GM20000 (cell line): ENCODE measurements at regions not wholly inside any gene's neighbourhood (a gene's known extent, or its start where the extent isn't known, plus 50 kb on each side); places are given as distances from the start of the nearest gene placed in this dataset.

Experiments used
- DNase-seq: peaks from one replicate; pipeline ENCODE4 v3.0.0; 2012; ENCODE audit warnings: low spot score
- TF ChIP-seq, protein P1 (sequence below): IDR thresholded peaks from 2 replicates; pipeline ENCODE4 v1.5.1; 2012; ENCODE audit warnings: mild to moderate bottlenecking, control low read depth; ENCODE audit errors: extremely low read depth, missing control alignments

DNA sequence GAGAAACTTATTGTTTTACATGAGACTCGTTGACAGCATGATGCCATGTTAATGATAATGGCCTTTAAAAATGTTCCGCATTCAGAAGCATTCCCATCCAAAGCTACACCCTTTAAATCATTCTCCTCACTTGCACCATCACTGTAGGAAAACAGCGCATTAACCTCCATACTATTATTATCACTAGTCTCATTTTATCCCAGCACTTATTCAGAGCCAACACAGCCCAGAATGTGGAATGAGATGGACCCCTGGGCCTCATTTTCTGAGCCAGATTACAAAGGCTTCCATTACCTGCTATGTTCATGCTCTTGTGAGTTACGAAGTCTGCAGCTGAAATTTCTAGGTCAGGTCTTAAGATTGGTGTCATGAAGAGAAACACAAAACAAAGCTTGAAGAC, 159.4 kb downstream of the HS3ST3A1 start:
- no peak for DNase-seq
- TF ChIP-seq, protein P1, sequence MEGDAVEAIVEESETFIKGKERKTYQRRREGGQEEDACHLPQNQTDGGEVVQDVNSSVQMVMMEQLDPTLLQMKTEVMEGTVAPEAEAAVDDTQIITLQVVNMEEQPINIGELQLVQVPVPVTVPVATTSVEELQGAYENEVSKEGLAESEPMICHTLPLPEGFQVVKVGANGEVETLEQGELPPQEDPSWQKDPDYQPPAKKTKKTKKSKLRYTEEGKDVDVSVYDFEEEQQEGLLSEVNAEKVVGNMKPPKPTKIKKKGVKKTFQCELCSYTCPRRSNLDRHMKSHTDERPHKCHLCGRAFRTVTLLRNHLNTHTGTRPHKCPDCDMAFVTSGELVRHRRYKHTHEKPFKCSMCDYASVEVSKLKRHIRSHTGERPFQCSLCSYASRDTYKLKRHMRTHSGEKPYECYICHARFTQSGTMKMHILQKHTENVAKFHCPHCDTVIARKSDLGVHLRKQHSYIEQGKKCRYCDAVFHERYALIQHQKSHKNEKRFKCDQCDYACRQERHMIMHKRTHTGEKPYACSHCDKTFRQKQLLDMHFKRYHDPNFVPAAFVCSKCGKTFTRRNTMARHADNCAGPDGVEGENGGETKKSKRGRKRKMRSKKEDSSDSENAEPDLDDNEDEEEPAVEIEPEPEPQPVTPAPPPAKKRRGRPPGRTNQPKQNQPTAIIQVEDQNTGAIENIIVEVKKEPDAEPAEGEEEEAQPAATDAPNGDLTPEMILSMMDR, result no peak

DNA sequence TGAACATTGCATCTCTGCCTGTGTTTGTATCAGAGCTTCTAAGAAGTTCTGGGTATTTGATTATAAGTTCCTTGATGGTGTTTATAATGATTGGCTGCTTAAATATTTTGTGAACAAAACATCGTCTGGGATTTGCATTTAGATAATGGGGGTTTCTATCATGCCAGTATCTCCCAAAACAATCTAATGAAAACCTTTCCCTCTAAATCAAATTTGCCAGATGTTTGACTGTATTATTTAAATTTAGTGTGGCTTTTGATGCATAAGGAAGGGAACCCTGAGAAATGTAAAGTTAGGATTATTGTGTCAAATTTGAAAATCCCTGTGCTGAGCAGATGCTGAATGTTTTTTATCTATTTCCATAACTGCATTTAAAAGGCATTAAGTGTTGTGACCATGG, 159.9 kb downstream of the HS3ST3A1 start:
- TF ChIP-seq, protein P1, result no peak
- DNase-seq, result no peak

DNA sequence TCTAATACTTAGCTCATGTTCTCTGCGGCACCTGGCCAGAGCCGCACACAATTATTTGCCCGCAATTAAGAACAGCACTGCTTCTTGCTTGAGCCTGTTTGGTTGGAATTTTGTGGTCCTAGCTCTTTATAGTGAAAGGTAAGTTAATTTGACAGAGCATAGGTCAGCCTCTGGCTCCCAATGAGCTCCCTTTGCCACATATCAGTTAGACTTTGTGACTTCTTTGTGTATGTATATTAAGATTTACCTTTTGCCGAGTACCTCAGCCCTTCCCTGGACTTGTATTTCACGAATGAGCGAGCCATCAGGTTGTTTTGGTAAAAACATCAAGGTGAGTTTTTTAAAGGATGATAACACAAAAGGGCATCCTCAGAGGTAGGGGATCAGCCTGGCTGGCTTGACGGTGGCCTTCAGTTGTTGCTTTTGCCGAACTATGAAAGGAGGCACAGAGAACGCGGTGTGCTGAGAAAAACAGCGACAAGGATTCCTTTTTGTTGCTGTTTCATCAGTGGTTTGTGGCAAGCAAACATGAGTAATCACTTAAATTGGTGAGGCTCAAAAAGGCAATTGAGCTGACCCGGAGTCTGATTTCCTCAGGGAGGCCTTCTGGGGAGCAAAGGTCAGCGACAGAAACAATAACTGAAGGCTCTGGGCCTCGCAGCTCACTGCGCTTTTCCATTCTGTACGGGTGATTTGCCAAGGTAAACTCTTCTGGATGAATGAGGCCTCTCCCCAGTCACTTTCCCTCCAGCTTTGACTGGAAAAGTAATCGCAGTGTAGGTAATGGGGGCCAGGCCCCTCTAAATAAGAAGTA, 163.6 kb downstream of the HS3ST3A1 start:
- TF ChIP-seq, protein P1, result no peak
- DNase-seq, result no peak

DNA sequence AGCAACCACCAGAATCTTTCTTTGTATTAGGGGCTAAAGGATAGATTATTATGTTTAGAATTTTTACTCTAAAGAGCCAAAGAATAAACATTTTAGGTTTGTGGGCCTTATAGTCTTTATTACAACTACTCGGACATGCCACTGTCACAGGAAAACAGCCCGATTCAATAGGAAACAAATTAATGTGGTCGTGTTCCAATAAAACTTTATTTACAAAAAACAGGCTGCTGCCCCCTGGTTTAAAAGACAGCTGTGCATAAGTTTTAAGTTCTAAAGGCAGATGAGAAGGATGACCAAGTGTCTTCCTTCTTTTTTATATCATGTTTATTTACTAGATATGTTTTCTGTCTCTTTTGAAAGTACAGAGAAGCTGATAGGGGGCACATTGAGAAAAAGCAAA, 166.5 kb downstream of the HS3ST3A1 start:
- DNase-seq, result no peak
- TF ChIP-seq, protein P1, result no peak

DNA sequence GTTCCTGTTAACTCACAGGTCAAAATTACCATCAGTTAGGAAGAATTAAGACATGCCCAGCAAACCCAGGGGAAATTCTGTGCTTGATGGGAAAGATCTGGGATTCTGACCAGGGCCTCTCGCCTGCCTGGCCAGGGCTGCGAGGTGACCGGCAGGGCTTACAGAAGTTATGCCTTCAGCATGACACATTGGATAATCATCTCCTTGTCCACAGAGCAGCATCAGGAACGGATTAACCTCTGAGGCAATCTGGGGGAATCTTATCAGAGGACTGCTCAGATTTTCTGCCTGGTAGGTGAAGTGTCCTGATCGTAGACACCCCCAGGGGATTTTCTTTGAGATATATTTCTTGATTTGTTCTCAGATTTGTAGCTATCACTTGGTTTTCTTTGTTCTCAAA, 172.5 kb downstream of the HS3ST3A1 start:
- TF ChIP-seq, protein P1, result no peak
- DNase-seq, result no peak

DNA sequence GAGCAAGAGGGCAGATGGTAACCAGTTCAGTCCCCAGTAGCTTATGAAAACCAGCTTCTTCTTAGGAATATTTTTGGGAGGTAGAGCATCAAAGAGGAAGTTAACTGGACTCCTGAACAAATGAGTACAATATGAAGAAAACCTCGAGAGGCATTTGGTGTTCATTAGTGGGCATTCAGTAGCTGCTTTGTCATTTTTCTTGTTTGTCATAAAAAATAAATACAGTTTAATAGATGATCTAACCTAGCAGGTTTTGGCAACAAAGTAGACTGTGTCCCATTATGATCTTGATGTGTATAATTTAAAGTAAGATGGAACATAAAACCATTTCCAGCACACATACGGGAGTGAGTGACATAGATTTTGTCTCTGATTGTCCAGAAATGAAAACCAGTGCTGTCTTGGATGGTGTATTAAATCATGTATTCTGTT, 173.1 kb downstream of the HS3ST3A1 start:
- TF ChIP-seq, protein P1, result no peak

DNA sequence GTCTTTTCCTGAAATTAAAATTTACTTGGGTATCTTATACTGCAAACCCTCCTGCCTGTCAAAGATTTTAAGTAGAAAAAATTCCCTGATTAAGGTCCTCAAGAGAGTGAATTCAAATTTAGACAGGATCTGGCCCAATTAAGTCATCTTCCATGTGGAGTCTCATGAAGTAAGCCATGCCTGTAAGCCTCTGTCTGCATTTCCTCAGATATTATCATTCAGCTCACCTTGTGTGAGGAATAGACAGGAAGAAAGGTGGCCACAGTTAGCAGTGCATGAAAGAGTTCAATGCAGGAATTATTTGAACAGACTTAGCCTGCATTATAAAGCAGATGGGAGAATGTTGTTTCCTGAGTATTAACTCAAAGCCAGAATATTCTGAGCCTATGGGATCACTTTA, 174.7 kb downstream of the HS3ST3A1 start:
- TF ChIP-seq, protein P1, result no peak

More for the DNA sequence above, 173.1 kb downstream of the HS3ST3A1 start:
- no peak for DNase-seq

More for the DNA sequence above, 174.7 kb downstream of the HS3ST3A1 start:
- DNase-seq, result no peak
